HepG2 (cell line): ENCODE measurements at regions not wholly inside any gene's neighbourhood (a gene's known extent, or its start where the extent isn't known, plus 50 kb on each side); places are given as distances from the start of the nearest gene placed in this dataset.

Experiments
- ATAC-seq: fragments of 200-7000 bp; cut with Tn5 transposase; 3 replicates; pipeline ENCODE4 v1.9.1; 2020; ENCODE audit warnings: mild to moderate bottlenecking, moderate library complexity
- BruUV-seq: library from RNA; stranded (reverse); fragments of 400-500 nt; replicated peaks from 2 replicates; lab custom pipeline; 2021; lab: Mats Ljungman, UMichigan
- CTCF ChIA-PET: fragments of 300-600 bp; formaldehyde crosslinking; extraction: SDS; loops from one replicate; lab custom pipeline; 2021; ENCODE audit warnings: low total read pairs, inconsistent platforms, low intra/inter-chr PET ratio; lab: Yijun Ruan, JAX
- POLR2A ChIA-PET: fragments of 350-600 bp; sonication (Branson Sonifier 250); formaldehyde crosslinking; loops from one replicate; lab custom pipeline; 2020; ENCODE audit warnings: antibody characterized with exemption, inconsistent platforms; lab: Yijun Ruan, JAX
- DNase-seq: peaks from one replicate; pipeline ENCODE4 v3.0.0-alpha.2; 2015; ENCODE audit warnings: low spot score
- FAIRE-seq: peaks from 3 replicates; lab custom pipeline; 2011; peaks lifted over from hg19 to GRCh38; lab: Jason Lieb, UNC
- H2AFZ ChIP-seq: one replicate; pipeline ENCODE4 v1.6.1; 2011; ENCODE audit warnings: low read length, inconsistent platforms
- H3K27ac ChIP-seq: fragments of 300-600 bp; 3 replicates; pipeline ENCODE4 v1.8.0; 2011; ENCODE audit warnings: mixed run types, mild to moderate bottlenecking, mixed read lengths, low read length, inconsistent platforms; ENCODE audit not compliant: insufficient read depth; ENCODE audit errors: extremely low read length
- H3K27me3 ChIP-seq, 2 experiments: fragments of 200-600 bp in 1 of 2; 2 replicates in 1 of 2; 3 replicates in 1 of 2; pipeline versions ENCODE4 v1.6.0 to v1.8.0; 2011; ENCODE audit warnings: low read length in 2 of 2, mild to moderate bottlenecking in 2 of 2, moderate library complexity in 2 of 2, inconsistent platforms in 1 of 2; ENCODE audit not compliant: insufficient read depth in 2 of 2, control insufficient read depth in 1 of 2
- H3K36me3 ChIP-seq, 2 experiments: fragments of 200-600 bp in 1 of 2; replicated peaks in 1 of 2; 2 replicates in 1 of 2; 3 replicates in 1 of 2; pipeline versions ENCODE4 v1.5.1 to v1.8.0; 2011; ENCODE audit warnings: low read length in 2 of 2, inconsistent platforms in 1 of 2; ENCODE audit not compliant: insufficient read depth in 2 of 2, control insufficient read depth in 1 of 2
- H3K4me1 ChIP-seq: 2 replicates; pipeline ENCODE4 v1.5.1; 2012; ENCODE audit warnings: low read length, inconsistent platforms; ENCODE audit not compliant: insufficient read depth
- H3K4me2 ChIP-seq: 2 replicates; pipeline ENCODE4 v1.6.0; 2011; ENCODE audit warnings: low read depth, low read length, inconsistent platforms
- H3K4me3 ChIP-seq, 3 experiments: fragments of 200-600 bp in 1 of 3; sonication (generic), shearing (Covaris generic) in 1 of 3; replicated peaks in 1 of 3; 2 replicates each; pipeline ENCODE4 v1.5.1; 2011 to 2016; ENCODE audit warnings: low read length in 3 of 3, inconsistent platforms in 2 of 3, low read depth in 2 of 3, mild to moderate bottlenecking in 2 of 3, control low read depth in 1 of 3, mixed read lengths in 1 of 3; ENCODE audit not compliant: insufficient read depth in 1 of 3
- H3K79me2 ChIP-seq: one replicate; pipeline ENCODE4 v1.6.1; 2011; ENCODE audit warnings: low read length, inconsistent platforms; ENCODE audit not compliant: insufficient read depth
- H3K9ac ChIP-seq: 2 replicates; pipeline ENCODE4 v1.6.0; 2011; ENCODE audit warnings: mild to moderate bottlenecking, low read depth, low read length, inconsistent platforms; ENCODE audit not compliant: insufficient read depth
- H3K9me3 ChIP-seq: 2 replicates; pipeline ENCODE4 v1.5.1; 2012; ENCODE audit warnings: mild to moderate bottlenecking, low read length
- H4K20me1 ChIP-seq: 2 replicates; pipeline ENCODE4 v1.6.0; 2011; ENCODE audit warnings: inconsistent platforms, mild to moderate bottlenecking, low read length, moderate library complexity; ENCODE audit not compliant: insufficient read depth
- AKAP8 ChIP-seq: sonication (generic); formaldehyde crosslinking; IDR thresholded peaks from 2 replicates; pipeline ENCODE4 v1.5.1; 2020; ENCODE audit warnings: mild to moderate bottlenecking, missing genetic modification reagents
- HNRNPL ChIP-seq: fragments of 200-400 bp; formaldehyde crosslinking; IDR thresholded peaks from 2 replicates; pipeline ENCODE4 v1.6.1; 2017; ENCODE audit warnings: mild to moderate bottlenecking, low read depth, low read length
- REXO4 ChIP-seq: sonication (generic); formaldehyde crosslinking; IDR thresholded peaks from 2 replicates; pipeline ENCODE4 v1.8.0; 2022; ENCODE audit warnings: missing genetic modification reagents, mild to moderate bottlenecking, borderline replicate concordance
- SNAI1 ChIP-seq: sonication (generic); formaldehyde crosslinking; IDR thresholded peaks from 2 replicates; pipeline ENCODE4 v1.5.0; 2020; ENCODE audit warnings: mild to moderate bottlenecking, missing genetic modification reagents, borderline replicate concordance
- SP1 ChIP-seq, 2 experiments: fragments of 450-650 bp in 1 of 2; sonication (generic) in 1 of 2; formaldehyde crosslinking in 1 of 2; IDR thresholded peaks; 2 replicates each; pipeline versions ENCODE4 v1.4.0 to v1.6.1; 2016 to 2020; ENCODE audit warnings: missing genetic modification reagents in 1 of 2
- ZBTB38 ChIP-seq: sonication (generic); formaldehyde crosslinking; IDR thresholded peaks from 2 replicates; pipeline ENCODE4 v1.5.1; 2020; ENCODE audit warnings: mild to moderate bottlenecking, missing genetic modification reagents
- ZNF30 ChIP-seq: sonication (generic); formaldehyde crosslinking; IDR thresholded peaks from 2 replicates; pipeline ENCODE4 v1.5.0; 2020; ENCODE audit warnings: mild to moderate bottlenecking, missing genetic modification reagents
- WGBS: methylation state at CpG from one replicate; pipeline ENCODE4 v1.1.6; 2017; ENCODE audit warnings: low lambda C conversion rate; 5-methylcytosine and 5-hydroxymethylcytosine counted together
- in situ Hi-C: cut with HindIII; loops from 2 replicates; pipeline ENCODE4 v1.10.0; 2017; ENCODE audit warnings: low pct_unique_long_range_greater_than_20kb; ENCODE audit not compliant: extremely low pct_ligation_motif_present
- intact Hi-C: fragments of 100-400 bp; cut with micrococcal nuclease; formaldehyde crosslinking; loops from one replicate; pipeline ENCODE4 v1.10.0; 2022; ENCODE audit not compliant: unreplicated experiment
- TF ChIP-seq, protein P1 (sequence below): IDR thresholded peaks from 2 replicates; pipeline ENCODE4 v1.6.1; 2012; ENCODE audit warnings: low read length, improper control_type of control experiment

DNA sequence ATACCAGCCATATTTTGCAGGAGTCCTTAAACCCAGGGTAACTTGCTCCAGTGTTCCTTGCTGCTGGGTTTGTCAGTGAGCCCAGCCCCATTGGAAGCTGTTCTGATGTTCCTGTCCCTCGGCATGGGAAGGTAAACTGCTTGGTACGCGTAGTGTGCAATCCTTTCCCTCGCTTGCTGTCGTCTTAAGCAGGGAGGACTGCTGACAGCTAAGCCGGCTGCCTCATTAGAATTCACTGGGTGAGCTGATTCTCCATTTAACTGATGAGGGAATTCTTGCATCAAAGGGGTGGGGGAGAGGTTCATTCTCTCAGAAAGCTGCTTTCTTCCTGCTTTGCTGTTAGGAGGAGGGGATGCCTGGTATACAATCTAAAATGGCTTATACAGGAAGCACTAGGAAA lies 164.6 kb downstream of the MID1IP1 start:
- Histone ChIP-seq H2AFZ (no peak overlapping the region), H3K36me3 (no peaks in the 10 kb centered on the region), H3K4me1 (no peaks in the 10 kb centered on the region), H3K4me3 (no peak overlapping the region), H3K79me2 (no peaks in the 10 kb centered on the region), H4K20me1 (no peaks in the 10 kb centered on the region), H3K27me3 (no peaks in the 10 kb centered on the region), H3K9ac (no peak overlapping the region), H3K4me2 (no peak overlapping the region), H3K9me3 (peaks cover 10% of the 10 kb centered on the region; the same call in 1 of the 2 replicates), H3K27ac (no peak overlapping the region)
- no peak for FAIRE-seq
- POLR2A ChIA-PET = no interaction called here
- CTCF ChIA-PET = no interaction called here
- DNase-seq = no peak
- BruUV-seq = no TSS peak
- WGBS = 46% methylated on average over 6 of the region's 6 CpGs
- TF ChIP-seq REXO4 (CRISPR knock-in tag) (no peak), HNRNPL (no peak), SNAI1 (CRISPR knock-in tag) (no peak), ZNF30 (CRISPR knock-in tag) (no peak), ZBTB38 (no peak), AKAP8 (CRISPR knock-in tag) (no peak), SP1 (IDR thresholded peaks at IDR 0.05) (no peak), SP1 (CRISPR knock-in tag; IDR thresholded peaks at IDR 0.05) (no peak)
- TF ChIP-seq, protein P1, sequence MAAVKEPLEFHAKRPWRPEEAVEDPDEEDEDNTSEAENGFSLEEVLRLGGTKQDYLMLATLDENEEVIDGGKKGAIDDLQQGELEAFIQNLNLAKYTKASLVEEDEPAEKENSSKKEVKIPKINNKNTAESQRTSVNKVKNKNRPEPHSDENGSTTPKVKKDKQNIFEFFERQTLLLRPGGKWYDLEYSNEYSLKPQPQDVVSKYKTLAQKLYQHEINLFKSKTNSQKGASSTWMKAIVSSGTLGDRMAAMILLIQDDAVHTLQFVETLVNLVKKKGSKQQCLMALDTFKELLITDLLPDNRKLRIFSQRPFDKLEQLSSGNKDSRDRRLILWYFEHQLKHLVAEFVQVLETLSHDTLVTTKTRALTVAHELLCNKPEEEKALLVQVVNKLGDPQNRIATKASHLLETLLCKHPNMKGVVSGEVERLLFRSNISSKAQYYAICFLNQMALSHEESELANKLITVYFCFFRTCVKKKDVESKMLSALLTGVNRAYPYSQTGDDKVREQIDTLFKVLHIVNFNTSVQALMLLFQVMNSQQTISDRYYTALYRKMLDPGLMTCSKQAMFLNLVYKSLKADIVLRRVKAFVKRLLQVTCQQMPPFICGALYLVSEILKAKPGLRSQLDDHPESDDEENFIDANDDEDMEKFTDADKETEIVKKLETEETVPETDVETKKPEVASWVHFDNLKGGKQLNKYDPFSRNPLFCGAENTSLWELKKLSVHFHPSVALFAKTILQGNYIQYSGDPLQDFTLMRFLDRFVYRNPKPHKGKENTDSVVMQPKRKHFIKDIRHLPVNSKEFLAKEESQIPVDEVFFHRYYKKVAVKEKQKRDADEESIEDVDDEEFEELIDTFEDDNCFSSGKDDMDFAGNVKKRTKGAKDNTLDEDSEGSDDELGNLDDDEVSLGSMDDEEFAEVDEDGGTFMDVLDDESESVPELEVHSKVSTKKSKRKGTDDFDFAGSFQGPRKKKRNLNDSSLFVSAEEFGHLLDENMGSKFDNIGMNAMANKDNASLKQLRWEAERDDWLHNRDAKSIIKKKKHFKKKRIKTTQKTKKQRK = no peak
- in situ Hi-C loops = no loop called here
- no peak for ATAC-seq
- intact Hi-C loops = no loop called here
